ENCODE measurements at regions not wholly inside any gene's neighbourhood (a gene's known extent, or its start where the extent isn't known, plus 50 kb on each side); places are given as distances from the start of the nearest gene placed in this dataset.
"Not testable (repeated sequence)": the region's sequence is repeated elsewhere in the genome, so short reads cannot be mapped to it uniquely, and the experiment has no call there.

GRCh38 chr2:52017646-52018235 lies 985.8 kb upstream of the NRXN1 start:
- TF ChIP-seq CTCF (IDR thresholded peaks at IDR 0.05; ENCODE audit: borderline replicate concordance, control extremely low read depth, extremely low read depth, insufficient read depth, missing control alignments) = no peak
- DNase-seq (ENCODE audit: low spot score) = no peak
- in situ Hi-C loops (cut with MboI; ENCODE audit: low sequenced_read_pairs, unreplicated experiment) = no loop called here

- DNase-seq (ENCODE audit: low spot score); in situ Hi-C loops (cut with MboI; ENCODE audit: low sequenced_read_pairs, unreplicated experiment): not testable (repeated sequence)
These were observed 975.0 kb upstream of the NRXN1 start for GRCh38 chr2:52006821-52007366.

GRCh38 chr2:52000151-52000855 lies 968.4 kb upstream of the NRXN1 start:
- in situ Hi-C loops (cut with MboI; ENCODE audit: low sequenced_read_pairs, unreplicated experiment) = no loop called here
- no peak for DNase-seq (ENCODE audit: low spot score)
- no peak for TF ChIP-seq CTCF (IDR thresholded peaks at IDR 0.05; ENCODE audit: borderline replicate concordance, control extremely low read depth, extremely low read depth, insufficient read depth, missing control alignments)

- no peak for TF ChIP-seq CTCF (IDR thresholded peaks at IDR 0.05; ENCODE audit: borderline replicate concordance, control extremely low read depth, extremely low read depth, insufficient read depth, missing control alignments)
- in situ Hi-C loops (cut with MboI; ENCODE audit: low sequenced_read_pairs, unreplicated experiment) = no loop called here
- DNase-seq (ENCODE audit: low spot score) = no peak
These were observed 967.0 kb upstream of the NRXN1 start for GRCh38 chr2:51998890-51999289.

GRCh38 chr2:51997571-51997970 lies 965.6 kb upstream of the NRXN1 start:
- in situ Hi-C loops (cut with MboI; ENCODE audit: low sequenced_read_pairs, unreplicated experiment) = no loop called here
- no peak for TF ChIP-seq CTCF (IDR thresholded peaks at IDR 0.05; ENCODE audit: borderline replicate concordance, control extremely low read depth, extremely low read depth, insufficient read depth, missing control alignments)
- no peak for DNase-seq (ENCODE audit: low spot score)

GRCh38 chr2:51995293-51995692 lies 963.4 kb upstream of the NRXN1 start:
- DNase-seq (ENCODE audit: low spot score) = no peak
- in situ Hi-C loops (cut with MboI; ENCODE audit: low sequenced_read_pairs, unreplicated experiment) = no loop called here
- TF ChIP-seq CTCF (IDR thresholded peaks at IDR 0.05; ENCODE audit: borderline replicate concordance, control extremely low read depth, extremely low read depth, insufficient read depth, missing control alignments) = no peak

GRCh38 chr2:51994123-51994763 lies 962.3 kb upstream of the NRXN1 start:
- no peak for TF ChIP-seq CTCF (IDR thresholded peaks at IDR 0.05; ENCODE audit: borderline replicate concordance, control extremely low read depth, extremely low read depth, insufficient read depth, missing control alignments)
- no peak for DNase-seq (ENCODE audit: low spot score)
- in situ Hi-C loops (cut with MboI; ENCODE audit: low sequenced_read_pairs, unreplicated experiment) = no loop called here
